ENCODE measurements at regions not wholly inside any gene's neighbourhood (a gene's known extent, or its start where the extent isn't known, plus 50 kb on each side); places are given as distances from the start of the nearest gene placed in this dataset.

DNA sequence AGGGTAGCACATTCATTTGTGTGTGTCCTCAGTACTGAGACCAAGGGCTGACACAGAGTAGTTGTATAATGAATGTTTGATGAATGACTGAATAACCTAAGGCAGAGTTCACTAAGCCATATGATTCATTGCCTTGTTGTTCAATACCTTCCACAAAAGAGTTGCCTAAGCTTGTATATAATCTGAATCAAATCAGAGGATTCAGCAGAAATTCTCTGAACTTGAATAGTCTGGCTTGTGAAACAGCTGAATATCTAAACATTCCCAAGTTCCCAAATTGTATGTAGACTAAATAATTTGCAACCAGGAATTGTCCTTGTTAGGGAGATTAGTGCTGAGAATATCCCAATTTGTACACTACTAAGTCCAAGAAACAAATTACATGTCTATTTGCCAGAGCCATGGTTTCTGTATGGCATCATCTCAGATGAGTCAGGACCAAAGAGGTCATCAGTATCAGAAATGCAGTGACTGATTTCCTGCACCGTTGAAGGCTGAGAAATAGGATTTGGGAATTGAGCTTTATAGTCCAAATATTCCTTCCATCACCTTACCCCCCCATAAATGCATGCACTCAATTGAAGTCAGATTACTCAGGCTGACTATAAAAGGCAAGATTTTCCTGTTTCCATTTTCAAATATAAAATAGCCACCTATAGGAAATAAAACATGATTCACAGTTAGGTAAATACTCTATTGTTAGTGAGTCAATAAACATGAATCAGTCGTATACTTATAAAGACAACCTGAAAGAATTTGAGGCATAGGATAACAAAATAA is 168.7 kb downstream of the PHLDA1 start:
- Histone ChIP-seq H3K36me3 (no peaks in the 10 kb centered on the region), H3K4me2 (no peak overlapping the region), H3K9ac (no peak overlapping the region), H2AFZ (replicated peaks) (no peak overlapping the region), H3K27ac (no peak overlapping the region), H4K20me1 (ENCODE audit: low read depth) (no peaks in the 10 kb centered on the region), H3K9me3 (ENCODE audit: low read depth) (no peaks in the 10 kb centered on the region), H3K79me2 (ENCODE audit: low read depth) (no peaks in the 10 kb centered on the region), H3K27me3 (no peaks in the 10 kb centered on the region), H3K4me1 (no peaks in the 10 kb centered on the region), H3F3A (ENCODE audit: low read depth) (no peaks in the 10 kb centered on the region), H3K4me3 (no peak overlapping the region)
- H3K9me3 Mint-ChIP-seq, result peaks cover 2% of the 10 kb centered on the region
- H3K4me3 Mint-ChIP-seq, result no peak overlapping the region
- TF ChIP-seq CTCF (IDR thresholded peaks at IDR 0.05) (no peak), EZH2phosphoT487 (IDR thresholded peaks at IDR 0.05) (no peak), EZH2 (IDR thresholded peaks at IDR 0.05) (no peak)
- H3K27ac Mint-ChIP-seq, result no peak overlapping the region
- no peaks in the 10 kb centered on the region for H3K36me3 Mint-ChIP-seq
- no peak for DNase-seq (ENCODE audit: low spot score)
- no peaks in the 10 kb centered on the region for H3K27me3 Mint-ChIP-seq (ENCODE audit: insufficient read depth, low read depth)
- H3K4me1 Mint-ChIP-seq, result no peaks in the 10 kb centered on the region

GRCh38 chr12:75859868-75860267 is 171.7 kb downstream of the PHLDA1 start:
- no peak for TF ChIP-seq EZH2phosphoT487 (IDR thresholded peaks at IDR 0.05)
- TF ChIP-seq CTCF (IDR thresholded peaks at IDR 0.05), result no peak
- TF ChIP-seq EZH2 (IDR thresholded peaks at IDR 0.05), result no peak
- Histone ChIP-seq H2AFZ (replicated peaks) (no peak overlapping the region), H3K27ac (no peak overlapping the region), H3K4me1 (no peaks in the 10 kb centered on the region), H4K20me1 (ENCODE audit: low read depth) (no peaks in the 10 kb centered on the region), H3K9me3 (ENCODE audit: low read depth) (no peaks in the 10 kb centered on the region), H3K36me3 (no peaks in the 10 kb centered on the region), H3K4me2 (no peak overlapping the region), H3K27me3 (no peaks in the 10 kb centered on the region), H3K9ac (no peak overlapping the region), H3F3A (ENCODE audit: low read depth) (no peaks in the 10 kb centered on the region), H3K79me2 (ENCODE audit: low read depth) (no peaks in the 10 kb centered on the region), H3K4me3 (no peak overlapping the region)
- Mint-ChIP-seq H3K27me3 (ENCODE audit: insufficient read depth, low read depth) (no peaks in the 10 kb centered on the region), H3K36me3 (no peaks in the 10 kb centered on the region), H3K4me1 (no peaks in the 10 kb centered on the region), H3K4me3 (no peak overlapping the region), H3K9me3 (no peaks in the 10 kb centered on the region), H3K27ac (no peak overlapping the region)
- no peak for DNase-seq (ENCODE audit: low spot score)

DNA sequence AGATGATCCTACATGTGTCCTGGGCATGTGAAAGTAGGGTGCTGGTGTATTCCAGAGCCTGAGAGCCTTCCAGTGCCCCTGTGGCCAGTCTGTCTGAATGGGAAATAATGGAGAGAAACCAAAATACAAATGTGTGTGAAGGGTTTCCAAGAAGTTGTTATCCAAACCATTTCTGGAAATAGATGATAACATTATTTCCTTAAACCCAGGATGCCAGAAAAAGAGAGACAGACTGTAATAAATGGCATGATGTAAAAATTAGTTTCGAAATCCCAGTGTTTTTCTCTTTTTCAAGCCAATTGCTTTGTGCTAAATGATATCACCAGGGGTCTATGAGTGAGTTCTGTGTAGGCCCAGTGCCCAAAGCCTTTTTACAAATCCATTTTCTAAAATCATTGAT is 175.3 kb downstream of the PHLDA1 start:
- Mint-ChIP-seq H3K27me3 (ENCODE audit: insufficient read depth, low read depth) (no peaks in the 10 kb centered on the region), H3K4me1 (peaks cover 20% of the 10 kb centered on the region), H3K27ac (no peak overlapping the region), H3K36me3 (no peaks in the 10 kb centered on the region), H3K4me3 (no peak overlapping the region), H3K9me3 (no peaks in the 10 kb centered on the region)
- TF ChIP-seq CTCF (IDR thresholded peaks at IDR 0.05) (no peak), EZH2 (IDR thresholded peaks at IDR 0.05) (no peak), EZH2phosphoT487 (IDR thresholded peaks at IDR 0.05) (no peak)
- no peak overlapping the region for H3K9ac ChIP-seq
- no peak for DNase-seq (ENCODE audit: low spot score)
- H3K4me3 ChIP-seq, result no peak overlapping the region
- H3K27me3 ChIP-seq, result no peaks in the 10 kb centered on the region
- no peaks in the 10 kb centered on the region for H4K20me1 ChIP-seq (ENCODE audit: low read depth)
- no peaks in the 10 kb centered on the region for H3F3A ChIP-seq (ENCODE audit: low read depth)
- no peak overlapping the region for H3K4me2 ChIP-seq
- no peak overlapping the region for H2AFZ ChIP-seq (replicated peaks)
- no peak overlapping the region for H3K27ac ChIP-seq
- H3K79me2 ChIP-seq (ENCODE audit: low read depth), result no peaks in the 10 kb centered on the region
- H3K9me3 ChIP-seq (ENCODE audit: low read depth), result no peaks in the 10 kb centered on the region
- no peaks in the 10 kb centered on the region for H3K36me3 ChIP-seq
- H3K4me1 ChIP-seq, result no peaks in the 10 kb centered on the region
